ENCODE measurements at regions not wholly inside any gene's neighbourhood (a gene's known extent, or its start where the extent isn't known, plus 50 kb on each side); places are given as distances from the start of the nearest gene placed in this dataset.

DNA sequence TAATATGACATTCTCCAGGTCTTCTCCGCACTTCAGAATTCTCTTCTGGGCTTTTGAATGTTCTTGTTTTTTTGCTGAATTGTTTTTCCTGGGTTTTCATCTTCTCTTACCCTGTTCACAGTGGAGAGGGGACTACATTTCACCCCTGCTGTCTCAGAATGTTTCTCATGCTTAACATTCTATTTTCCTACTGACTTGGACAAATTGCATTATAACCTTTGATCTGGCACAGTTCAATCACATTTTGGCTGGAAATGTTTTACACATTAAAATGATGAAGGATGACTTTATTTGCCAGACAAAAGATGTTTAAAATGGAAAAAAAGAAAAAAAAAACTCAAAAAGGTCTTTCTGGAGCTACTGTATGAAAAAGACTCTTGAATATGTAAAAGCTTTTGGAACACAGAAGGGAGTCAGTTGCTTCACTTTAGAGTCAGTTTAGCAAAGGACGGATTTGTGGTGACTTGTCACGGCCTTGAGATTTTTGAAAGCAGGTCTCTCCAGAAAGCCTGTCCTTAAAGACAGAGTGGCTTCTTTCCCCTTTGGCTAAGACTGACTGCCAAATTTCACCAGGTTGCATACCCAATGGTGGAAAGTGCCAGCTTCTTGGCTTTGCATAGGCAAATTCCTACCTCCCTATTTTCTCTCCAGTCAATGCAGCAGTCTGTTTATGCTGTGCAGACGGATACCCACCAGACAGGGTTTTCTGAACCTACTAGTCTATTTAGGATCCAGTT, 401.0 kb upstream of the TBL1XR1 start (continued):
- TF ChIP-seq, protein P1, sequence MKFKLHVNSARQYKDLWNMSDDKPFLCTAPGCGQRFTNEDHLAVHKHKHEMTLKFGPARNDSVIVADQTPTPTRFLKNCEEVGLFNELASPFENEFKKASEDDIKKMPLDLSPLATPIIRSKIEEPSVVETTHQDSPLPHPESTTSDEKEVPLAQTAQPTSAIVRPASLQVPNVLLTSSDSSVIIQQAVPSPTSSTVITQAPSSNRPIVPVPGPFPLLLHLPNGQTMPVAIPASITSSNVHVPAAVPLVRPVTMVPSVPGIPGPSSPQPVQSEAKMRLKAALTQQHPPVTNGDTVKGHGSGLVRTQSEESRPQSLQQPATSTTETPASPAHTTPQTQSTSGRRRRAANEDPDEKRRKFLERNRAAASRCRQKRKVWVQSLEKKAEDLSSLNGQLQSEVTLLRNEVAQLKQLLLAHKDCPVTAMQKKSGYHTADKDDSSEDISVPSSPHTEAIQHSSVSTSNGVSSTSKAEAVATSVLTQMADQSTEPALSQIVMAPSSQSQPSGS (IDR thresholded peaks at IDR 0.05; ENCODE audit: low read length), result no peak
- TF ChIP-seq, protein P2, sequence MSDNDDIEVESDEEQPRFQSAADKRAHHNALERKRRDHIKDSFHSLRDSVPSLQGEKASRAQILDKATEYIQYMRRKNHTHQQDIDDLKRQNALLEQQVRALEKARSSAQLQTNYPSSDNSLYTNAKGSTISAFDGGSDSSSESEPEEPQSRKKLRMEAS (IDR thresholded peaks at IDR 0.05), result no peak
- TF ChIP-seq TCF12 (IDR thresholded peaks at IDR 0.05; ENCODE audit: low read depth, low read length) (no peak), POLR2A (IDR thresholded peaks at IDR 0.05; ENCODE audit: control extremely low read depth in 1 of 2, low read depth in 2 of 2, low read length in 2 of 2) (no peak), SP4 (IDR thresholded peaks at IDR 0.05; ENCODE audit: low read length) (no peak), POLR2AphosphoS5 (IDR thresholded peaks at IDR 0.05; ENCODE audit: low read depth, low read length) (no peak), SAP30 (IDR thresholded peaks at IDR 0.05; ENCODE audit: insufficient read depth, insufficient replicate concordance, low read length) (no peak), CBX8 (IDR thresholded peaks at IDR 0.05; ENCODE audit: borderline replicate concordance, low read depth, low read length) (no peak)
